AG04450 (cell line): ENCODE measurements at regions not wholly inside any gene's neighbourhood (a gene's known extent, or its start where the extent isn't known, plus 50 kb on each side); places are given as distances from the start of the nearest gene placed in this dataset.

Experiments used
- CTCF ChIA-PET: fragments of 300-600, 350-600 bp; formaldehyde crosslinking; extraction: SDS; loops from one replicate; lab custom pipeline; 2022; ENCODE audit warnings: antibody characterized with exemption, inconsistent platforms; lab: Charles Lee
- POLR2A ChIA-PET: fragments of 350-600 bp; formaldehyde crosslinking; extraction: SDS; loops from one replicate; lab custom pipeline; 2021; ENCODE audit warnings: antibody characterized with exemption, inconsistent platforms; lab: Yijun Ruan, JAX
- DNase-seq: peaks from one replicate; pipeline ENCODE4 v3.0.0-alpha.2; 2011; ENCODE audit warnings: low read depth, low spot score
- H3K27ac ChIP-seq: one replicate; pipeline ENCODE4 v1.5.1; 2012; ENCODE audit warnings: low read depth, low read length, control low read depth
- H3K27me3 ChIP-seq: one replicate; pipeline ENCODE4 v1.6.0; 2012; ENCODE audit warnings: low read length; ENCODE audit not compliant: control insufficient read depth, insufficient read depth
- H3K4me3 ChIP-seq: 2 replicates; pipeline ENCODE4 v1.5.1; 2011; ENCODE audit warnings: mild to moderate bottlenecking, low read depth, low read length, control low read depth
- H3K9me3 ChIP-seq: 2 replicates; pipeline ENCODE4 v1.5.1; 2012; ENCODE audit warnings: low read length; ENCODE audit not compliant: control insufficient read depth, insufficient read depth
- CTCF ChIP-seq: IDR thresholded peaks from 2 replicates; pipeline ENCODE4 v1.5.1; 2011; ENCODE audit warnings: low read depth, low read length, control low read depth, inconsistent platforms

GRCh38 chr6:163691049-163691448 is 276.5 kb downstream of the QKI start:
- CTCF ChIA-PET, result no interaction called here
- POLR2A ChIA-PET, result no interaction called here
- no peak for TF ChIP-seq CTCF
- DNase-seq, result no peak
- Histone ChIP-seq H3K27me3 (no peaks in the 10 kb centered on the region), H3K4me3 (no peak overlapping the region), H3K9me3 (no peaks in the 10 kb centered on the region; the same call in 1 of the 2 replicates), H3K27ac (no peak overlapping the region)

GRCh38 chr6:163688739-163689362 is 274.3 kb downstream of the QKI start:
- Histone ChIP-seq H3K4me3 (no peak overlapping the region), H3K27me3 (peaks cover 4% of the 10 kb centered on the region), H3K9me3 (no peaks in the 10 kb centered on the region; the same call in 1 of the 2 replicates), H3K27ac (no peak overlapping the region)
- POLR2A ChIA-PET, result no interaction called here
- CTCF ChIA-PET, result no interaction called here
- TF ChIP-seq CTCF, result no peak
- DNase-seq, result no peak

- Histone ChIP-seq H3K27ac (no peak overlapping the region), H3K4me3 (no peak overlapping the region), H3K27me3 (peaks cover 4% of the 10 kb centered on the region), H3K9me3 (no peaks in the 10 kb centered on the region)
- POLR2A ChIA-PET, result no interaction called here
- TF ChIP-seq CTCF, result no peak
- CTCF ChIA-PET, result no interaction called here
- no peak for DNase-seq
Measured at GRCh38 chr6:163687075-163687474, 272.6 kb downstream of the QKI start.

GRCh38 chr6:163686301-163686700 is 271.8 kb downstream of the QKI start:
- Histone ChIP-seq H3K27ac (no peak overlapping the region), H3K9me3 (no peaks in the 10 kb centered on the region), H3K4me3 (no peak overlapping the region), H3K27me3 (peaks cover 4% of the 10 kb centered on the region)
- ChIA-PET POLR2A (no interaction called here), CTCF (no interaction called here)
- no peak for DNase-seq
- TF ChIP-seq CTCF, result no peak

GRCh38 chr6:163683105-163683622 is 268.6 kb downstream of the QKI start:
- H3K27me3 ChIP-seq, result peaks cover 4% of the 10 kb centered on the region
- H3K27ac ChIP-seq, result no peak overlapping the region
- POLR2A ChIA-PET, result no interaction called here
- no peak overlapping the region for H3K4me3 ChIP-seq
- no peak for TF ChIP-seq CTCF
- no peaks in the 10 kb centered on the region for H3K9me3 ChIP-seq
- CTCF ChIA-PET, result no interaction called here
- DNase-seq, result no peak
